SK-N-SH (cell line): ENCODE measurements at regions not wholly inside any gene's neighbourhood (a gene's known extent, or its start where the extent isn't known, plus 50 kb on each side); places are given as distances from the start of the nearest gene placed in this dataset.

Experiments used
- CTCF ChIA-PET: fragments of 300-600, 350-600 bp; formaldehyde crosslinking; extraction: SDS; loops from one replicate; lab custom pipeline; 2021; lab: Yijun Ruan, JAX
- POLR2A ChIA-PET: fragments of 350-600 bp; sonication (Branson Sonifier 250); formaldehyde crosslinking; extraction: SDS; loops from one replicate; lab custom pipeline; 2020; ENCODE audit warnings: antibody characterized with exemption, inconsistent platforms; lab: Yijun Ruan, JAX
- DNase-seq: peaks from one replicate; pipeline ENCODE4 v3.0.0; 2012
- H2AFZ ChIP-seq: fragments of 200-600 bp; sonication (generic); 2 replicates; pipeline ENCODE4 v1.8.1; 2016; ENCODE audit warnings: antibody characterized with exemption, mild to moderate bottlenecking, low read depth
- H3F3A ChIP-seq: fragments of 200-600 bp; sonication (generic); replicated peaks from 2 replicates; pipeline ENCODE3; 2016; ENCODE audit warnings: antibody characterized with exemption, mild to moderate bottlenecking; ENCODE audit not compliant: insufficient read depth
- H3K27ac ChIP-seq, 2 experiments: fragments of 200-500 bp in 1 of 2; fragments of 200-600 bp in 1 of 2; sonication (Bioruptor generic) in 1 of 2; sonication (generic), shearing (Covaris generic) in 1 of 2; 2 replicates each; pipeline versions ENCODE4 v1.5.1 to v1.6.1; 2014 to 2016; ENCODE audit warnings: low read depth in 2 of 2, inconsistent platforms in 1 of 2, low read length in 1 of 2, mild to moderate bottlenecking in 1 of 2, mixed read lengths in 1 of 2
- H3K27me3 ChIP-seq: fragments of 200-600 bp; sonication (generic), shearing (Covaris generic); 2 replicates; pipeline ENCODE4 v1.6.1; 2016; ENCODE audit warnings: mixed run types; ENCODE audit not compliant: insufficient read depth
- H3K36me3 ChIP-seq, 2 experiments: fragments of 200-500 bp in 1 of 2; fragments of 200-600 bp in 1 of 2; sonication (Bioruptor generic) in 1 of 2; sonication (generic) in 1 of 2; replicated peaks in 1 of 2; 2 replicates each; pipeline versions ENCODE3 to v1.5.1; 2014 to 2016; ENCODE audit warnings: low read length in 1 of 2, mild to moderate bottlenecking in 1 of 2; ENCODE audit not compliant: insufficient read depth in 2 of 2, control insufficient read depth in 1 of 2
- H3K4me1 ChIP-seq, 2 experiments: fragments of 200-500 bp in 1 of 2; fragments of 200-600 bp in 1 of 2; sonication (Bioruptor generic) in 1 of 2; sonication (generic), shearing (Covaris generic) in 1 of 2; 2 replicates each; pipeline versions ENCODE4 v1.5.1 to v1.6.1; 2014 to 2016; ENCODE audit warnings: low read depth in 1 of 2, low read length in 1 of 2, mixed run types in 1 of 2; ENCODE audit not compliant: insufficient read depth in 2 of 2, control insufficient read depth in 1 of 2
- H3K4me2 ChIP-seq: fragments of 200-600 bp; sonication (generic), shearing (Covaris generic); 2 replicates; pipeline ENCODE4 v1.6.1; 2017; ENCODE audit warnings: mixed run types
- H3K4me3 ChIP-seq, 2 experiments: fragments of 200-500 bp in 1 of 2; fragments of 200-600 bp in 1 of 2; sonication (Bioruptor generic) in 1 of 2; sonication (generic), shearing (Covaris generic) in 1 of 2; 2 replicates each; pipeline versions ENCODE4 v1.5.1 to v1.8.1; 2014 to 2016; ENCODE audit warnings: low read depth in 2 of 2, inconsistent platforms in 1 of 2, low read length in 1 of 2, mild to moderate bottlenecking in 1 of 2, mixed read lengths in 1 of 2, moderate library complexity in 1 of 2
- H3K79me2 ChIP-seq: fragments of 200-600 bp; sonication (generic); 2 replicates; pipeline ENCODE4 v1.8.1; 2017; ENCODE audit warnings: mild to moderate bottlenecking; ENCODE audit not compliant: insufficient read depth
- H3K9ac ChIP-seq: fragments of 200-600 bp; sonication (generic); 2 replicates; pipeline ENCODE4 v1.6.1; 2017; ENCODE audit warnings: mixed run types
- H3K9me2 ChIP-seq: fragments of 200-600 bp; sonication (generic); 2 replicates; pipeline ENCODE4 v1.6.1; 2017; ENCODE audit warnings: mixed run types
- H3K9me3 ChIP-seq: fragments of 200-600 bp; sonication (generic); 2 replicates; pipeline ENCODE4 v1.6.1; 2017; ENCODE audit warnings: mixed run types, mild to moderate bottlenecking, moderate library complexity
- H4K20me1 ChIP-seq: fragments of 200-600 bp; sonication (generic); 2 replicates; pipeline ENCODE4 v1.6.1; 2017; ENCODE audit warnings: mild to moderate bottlenecking, mixed run types; ENCODE audit not compliant: insufficient read depth
- CHD2 ChIP-seq: fragments of 150-350 bp; IDR thresholded peaks from 2 replicates; pipeline ENCODE4 v1.6.1; 2018; ENCODE audit warnings: low read length; ENCODE audit not compliant: partially characterized antibody
- ELF1 ChIP-seq: IDR thresholded peaks from 2 replicates; pipeline ENCODE4 v1.4.0; 2012
- EP300 ChIP-seq, 2 experiments: IDR thresholded peaks; 2 replicates each; pipeline versions ENCODE4 v1.4.0 to v1.6.1; 2012; ENCODE audit warnings: borderline replicate concordance in 1 of 2, low read depth in 1 of 2, low read length in 1 of 2
- FOXJ3 ChIP-seq: sonication (generic); formaldehyde crosslinking; IDR thresholded peaks from 2 replicates; pipeline ENCODE4 v1.5.1; 2020; ENCODE audit warnings: mild to moderate bottlenecking, missing genetic modification reagents
- FOXM1 ChIP-seq: IDR thresholded peaks from 2 replicates; pipeline ENCODE4 v1.4.0; 2012; ENCODE audit warnings: low read depth, mild to moderate bottlenecking
- GABPA ChIP-seq: IDR thresholded peaks from 2 replicates; pipeline ENCODE4 v1.4.0; 2012; ENCODE audit warnings: low read depth, mild to moderate bottlenecking
- GATA2 ChIP-seq: sonication (generic); formaldehyde crosslinking; IDR thresholded peaks from 2 replicates; pipeline ENCODE4 v1.5.0; 2020; ENCODE audit warnings: mild to moderate bottlenecking, missing genetic modification reagents
- NFIC ChIP-seq: IDR thresholded peaks from 2 replicates; pipeline ENCODE4 v1.4.0; 2012; ENCODE audit warnings: borderline replicate concordance
- RXRA ChIP-seq: IDR thresholded peaks from 2 replicates; pipeline ENCODE4 v1.4.0; 2012; ENCODE audit warnings: low read depth, mild to moderate bottlenecking, borderline replicate concordance
- SIN3A ChIP-seq: IDR thresholded peaks from 2 replicates; pipeline ENCODE4 v1.6.1; 2012; ENCODE audit warnings: low read depth, mild to moderate bottlenecking, low read length, moderate library complexity, borderline replicate concordance
- TAF1 ChIP-seq: IDR thresholded peaks from 2 replicates; pipeline ENCODE4 v1.6.1; 2012; ENCODE audit warnings: low read depth, mild to moderate bottlenecking, low read length, moderate library complexity, borderline replicate concordance
- WGBS: methylation state at CpG from one replicate; pipeline ENCODE4 v1.1.6; 2017; ENCODE audit warnings: low lambda C conversion rate; 5-methylcytosine and 5-hydroxymethylcytosine counted together
- TF ChIP-seq, protein P1 (sequence below): IDR thresholded peaks from 2 replicates; pipeline ENCODE4 v1.4.0; 2012; ENCODE audit warnings: low read depth, borderline replicate concordance
- TF ChIP-seq, protein P2 (sequence below): IDR thresholded peaks from 2 replicates; pipeline ENCODE4 v1.4.0; 2012; ENCODE audit warnings: low read depth, borderline replicate concordance
- TF ChIP-seq, protein P3 (sequence below): IDR thresholded peaks from 2 replicates; pipeline ENCODE4 v1.6.1; 2012; ENCODE audit warnings: mild to moderate bottlenecking, low read depth, low read length, moderate library complexity

GRCh38 chr6:109297406-109298110, 84.7 kb downstream of the CD164 start:
- no peak overlapping the region for H3K9ac ChIP-seq
- WGBS: 67% methylated on average over 6 of the region's 6 CpGs
- H3K4me3 ChIP-seq: no peak overlapping the region
- no peaks in the 10 kb centered on the region for H3K36me3 ChIP-seq
- DNase-seq: no peak
- H3K4me1 ChIP-seq: peaks cover 0 to 14% of the 10 kb centered on the region in 2 experiments; a peak in 1 of 4 replicates
- no peaks in the 10 kb centered on the region for H3K9me2 ChIP-seq
- H3K9me3 ChIP-seq: no peaks in the 10 kb centered on the region
- no peak overlapping the region for H2AFZ ChIP-seq
- H3K27ac ChIP-seq: no peak overlapping the region
- no peaks in the 10 kb centered on the region for H4K20me1 ChIP-seq
- no peak overlapping the region for H3K4me2 ChIP-seq
- no peaks in the 10 kb centered on the region for H3K79me2 ChIP-seq
- ChIA-PET POLR2A (no interaction called here), CTCF (no interaction called here)
- H3K27me3 ChIP-seq: no peaks in the 10 kb centered on the region
- TF ChIP-seq SIN3A (no peak), FOXJ3 (CRISPR knock-in tag) (no peak), NFIC (no peak), FOXM1 (no peak), TAF1 (no peak), ELF1 (no peak), EP300 (IDR thresholded peaks at IDR 0.05; ENCODE audit: borderline replicate concordance in 1 of 2, low read depth in 1 of 2, low read length in 1 of 2) (no peak), GATA2 (CRISPR knock-in tag) (no peak), GABPA (no peak), RXRA (no peak), CHD2 (no peak)
- TF ChIP-seq, protein P1, sequence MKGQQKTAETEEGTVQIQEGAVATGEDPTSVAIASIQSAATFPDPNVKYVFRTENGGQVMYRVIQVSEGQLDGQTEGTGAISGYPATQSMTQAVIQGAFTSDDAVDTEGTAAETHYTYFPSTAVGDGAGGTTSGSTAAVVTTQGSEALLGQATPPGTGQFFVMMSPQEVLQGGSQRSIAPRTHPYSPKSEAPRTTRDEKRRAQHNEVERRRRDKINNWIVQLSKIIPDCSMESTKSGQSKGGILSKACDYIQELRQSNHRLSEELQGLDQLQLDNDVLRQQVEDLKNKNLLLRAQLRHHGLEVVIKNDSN: no peak
- TF ChIP-seq, protein P2, sequence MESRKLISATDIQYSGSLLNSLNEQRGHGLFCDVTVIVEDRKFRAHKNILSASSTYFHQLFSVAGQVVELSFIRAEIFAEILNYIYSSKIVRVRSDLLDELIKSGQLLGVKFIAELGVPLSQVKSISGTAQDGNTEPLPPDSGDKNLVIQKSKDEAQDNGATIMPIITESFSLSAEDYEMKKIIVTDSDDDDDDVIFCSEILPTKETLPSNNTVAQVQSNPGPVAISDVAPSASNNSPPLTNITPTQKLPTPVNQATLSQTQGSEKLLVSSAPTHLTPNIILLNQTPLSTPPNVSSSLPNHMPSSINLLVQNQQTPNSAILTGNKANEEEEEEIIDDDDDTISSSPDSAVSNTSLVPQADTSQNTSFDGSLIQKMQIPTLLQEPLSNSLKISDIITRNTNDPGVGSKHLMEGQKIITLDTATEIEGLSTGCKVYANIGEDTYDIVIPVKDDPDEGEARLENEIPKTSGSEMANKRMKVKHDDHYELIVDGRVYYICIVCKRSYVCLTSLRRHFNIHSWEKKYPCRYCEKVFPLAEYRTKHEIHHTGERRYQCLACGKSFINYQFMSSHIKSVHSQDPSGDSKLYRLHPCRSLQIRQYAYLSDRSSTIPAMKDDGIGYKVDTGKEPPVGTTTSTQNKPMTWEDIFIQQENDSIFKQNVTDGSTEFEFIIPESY: no peak
- TF ChIP-seq, protein P3, sequence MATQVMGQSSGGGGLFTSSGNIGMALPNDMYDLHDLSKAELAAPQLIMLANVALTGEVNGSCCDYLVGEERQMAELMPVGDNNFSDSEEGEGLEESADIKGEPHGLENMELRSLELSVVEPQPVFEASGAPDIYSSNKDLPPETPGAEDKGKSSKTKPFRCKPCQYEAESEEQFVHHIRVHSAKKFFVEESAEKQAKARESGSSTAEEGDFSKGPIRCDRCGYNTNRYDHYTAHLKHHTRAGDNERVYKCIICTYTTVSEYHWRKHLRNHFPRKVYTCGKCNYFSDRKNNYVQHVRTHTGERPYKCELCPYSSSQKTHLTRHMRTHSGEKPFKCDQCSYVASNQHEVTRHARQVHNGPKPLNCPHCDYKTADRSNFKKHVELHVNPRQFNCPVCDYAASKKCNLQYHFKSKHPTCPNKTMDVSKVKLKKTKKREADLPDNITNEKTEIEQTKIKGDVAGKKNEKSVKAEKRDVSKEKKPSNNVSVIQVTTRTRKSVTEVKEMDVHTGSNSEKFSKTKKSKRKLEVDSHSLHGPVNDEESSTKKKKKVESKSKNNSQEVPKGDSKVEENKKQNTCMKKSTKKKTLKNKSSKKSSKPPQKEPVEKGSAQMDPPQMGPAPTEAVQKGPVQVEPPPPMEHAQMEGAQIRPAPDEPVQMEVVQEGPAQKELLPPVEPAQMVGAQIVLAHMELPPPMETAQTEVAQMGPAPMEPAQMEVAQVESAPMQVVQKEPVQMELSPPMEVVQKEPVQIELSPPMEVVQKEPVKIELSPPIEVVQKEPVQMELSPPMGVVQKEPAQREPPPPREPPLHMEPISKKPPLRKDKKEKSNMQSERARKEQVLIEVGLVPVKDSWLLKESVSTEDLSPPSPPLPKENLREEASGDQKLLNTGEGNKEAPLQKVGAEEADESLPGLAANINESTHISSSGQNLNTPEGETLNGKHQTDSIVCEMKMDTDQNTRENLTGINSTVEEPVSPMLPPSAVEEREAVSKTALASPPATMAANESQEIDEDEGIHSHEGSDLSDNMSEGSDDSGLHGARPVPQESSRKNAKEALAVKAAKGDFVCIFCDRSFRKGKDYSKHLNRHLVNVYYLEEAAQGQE: no peak
- H3F3A ChIP-seq: no peaks in the 10 kb centered on the region
